Muscle of leg (tissue), 3 donors: ENCODE measurements at regions not wholly inside any gene's neighbourhood (a gene's known extent, or its start where the extent isn't known, plus 50 kb on each side); places are given as distances from the start of the nearest gene placed in this dataset.
"Not testable (repeated sequence)": the region's sequence is repeated elsewhere in the genome, so short reads cannot be mapped to it uniquely, and the experiment has no call there.

Source experiments
- DNase-seq: peaks from one replicate; pipeline ENCODE4 v3.0.0; 2013
- H3K27ac ChIP-seq: one replicate; pipeline ENCODE4 v1.5.1; 2013; ENCODE audit warnings: mild to moderate bottlenecking, low read length, control low read depth
- H3K27me3 ChIP-seq: one replicate; pipeline ENCODE4 v1.6.1; 2013; ENCODE audit warnings: low read length; ENCODE audit not compliant: control insufficient read depth, insufficient read depth
- H3K36me3 ChIP-seq: one replicate; pipeline ENCODE4 v1.6.1; 2013; ENCODE audit warnings: low read length; ENCODE audit not compliant: control insufficient read depth, insufficient read depth
- H3K4me1 ChIP-seq: one replicate; pipeline ENCODE4 v1.6.1; 2013; ENCODE audit warnings: low read length; ENCODE audit not compliant: control insufficient read depth, insufficient read depth
- H3K4me3 ChIP-seq: one replicate; pipeline ENCODE4 v1.5.1; 2013; ENCODE audit warnings: low read length, control low read depth
- H3K9me3 ChIP-seq: replicated peaks from 2 replicates; pipeline ENCODE4 v1.6.1; 2013; ENCODE audit warnings: low read depth, low read length; ENCODE audit not compliant: control insufficient read depth
- WGBS: methylation state at CpG from one replicate; pipeline ENCODE4 v1.1.5; 2013; ENCODE audit warnings: missing lambda C conversion rate; ENCODE audit not compliant: insufficient coverage; 5-methylcytosine and 5-hydroxymethylcytosine counted together

DNA sequence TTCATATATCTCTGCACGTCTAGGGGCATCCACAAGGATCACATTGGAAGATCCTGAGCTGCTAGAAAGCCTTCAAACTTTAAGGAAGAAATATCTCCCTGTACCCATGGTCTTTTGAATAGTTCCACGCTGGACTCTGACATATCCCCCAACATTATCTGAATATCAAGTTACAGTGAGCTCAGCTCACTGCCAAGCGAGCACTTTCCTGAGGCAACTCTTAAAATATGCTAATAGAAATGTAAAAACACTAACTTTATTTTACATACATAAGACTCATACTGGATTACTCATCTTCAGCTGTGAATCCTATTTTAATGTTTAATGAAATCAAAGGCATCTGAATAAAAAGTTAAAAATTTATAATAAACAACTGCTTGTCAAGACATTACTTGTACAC, 420.2 kb upstream of the CCDC54 start:
- WGBS, result 49% methylated on average over 3 of the region's 3 CpGs
- no peak for DNase-seq
- no peaks in the 10 kb centered on the region for H3K4me1 ChIP-seq

GRCh38 chr3:106962993-106963392, 414.2 kb upstream of the CCDC54 start:
- H3K27ac ChIP-seq, result no peak overlapping the region
- no CpG with 5 or more reads among the region's 1 CpG for WGBS

More for the DNA sequence above, 420.2 kb upstream of the CCDC54 start:
- Histone ChIP-seq H3K36me3 (no peaks in the 10 kb centered on the region), H3K27ac (no peak overlapping the region), H3K27me3 (no peaks in the 10 kb centered on the region), H3K4me3 (no peak overlapping the region), H3K9me3 (no peaks in the 10 kb centered on the region)

DNA sequence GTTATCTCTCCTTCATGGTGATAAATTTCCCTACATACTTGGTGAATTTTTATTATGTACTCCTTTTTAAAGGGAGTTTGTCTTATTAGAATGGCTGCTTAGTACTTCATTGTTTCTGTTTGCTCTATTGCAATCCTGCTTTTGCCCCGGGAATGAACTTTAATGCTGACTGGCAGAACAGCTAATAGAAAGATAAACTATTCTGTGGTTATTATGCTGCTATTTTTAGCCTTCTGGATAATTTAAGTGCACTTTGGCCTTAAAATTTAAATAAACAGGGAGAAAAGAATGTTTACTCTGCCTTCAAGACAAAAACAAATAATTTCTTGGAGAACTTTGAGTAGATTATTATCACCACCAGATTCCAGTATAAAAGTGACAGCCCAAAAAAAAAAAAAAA, 413.8 kb upstream of the CCDC54 start:
- peak; percentile 25 for DNase-seq
- H3K4me3 ChIP-seq, result no peak overlapping the region
- H3K36me3 ChIP-seq, result no peaks in the 10 kb centered on the region
- H3K27ac ChIP-seq, result no peak overlapping the region
- H3K9me3 ChIP-seq, result no peaks in the 10 kb centered on the region
- no CpG with 5 or more reads among the region's 1 CpG for WGBS
- no peaks in the 10 kb centered on the region for H3K4me1 ChIP-seq
- no peaks in the 10 kb centered on the region for H3K27me3 ChIP-seq

More at GRCh38 chr3:106962993-106963392, 414.2 kb upstream of the CCDC54 start:
- Histone ChIP-seq H3K4me1 (no peaks in the 10 kb centered on the region), H3K36me3 (no peaks in the 10 kb centered on the region), H3K27me3 (no peaks in the 10 kb centered on the region), H3K9me3 (no peaks in the 10 kb centered on the region), H3K4me3 (no peak overlapping the region)
- DNase-seq, result no peak

DNA sequence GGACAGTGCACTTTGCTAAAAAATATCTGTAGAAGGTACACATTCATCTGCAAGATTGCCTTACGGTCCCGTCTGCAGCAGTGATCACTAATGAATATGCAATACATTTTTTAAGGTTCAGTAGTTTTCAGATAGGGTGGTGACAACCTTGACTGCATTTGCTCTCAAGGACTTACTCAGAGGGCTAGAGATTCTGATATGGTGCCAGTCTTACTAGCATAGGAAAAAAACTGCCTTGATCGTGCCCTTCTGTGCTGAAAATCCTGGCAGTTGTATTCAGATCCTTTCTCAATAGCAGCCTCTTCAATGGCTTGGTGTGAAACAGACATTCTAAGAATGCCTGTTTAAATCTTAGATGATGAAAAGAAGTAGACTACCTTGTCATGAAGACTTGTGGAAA, 411.9 kb upstream of the CCDC54 start:
- Histone ChIP-seq H3K4me1 (no peaks in the 10 kb centered on the region), H3K27me3 (no peaks in the 10 kb centered on the region), H3K9me3 (no peaks in the 10 kb centered on the region), H3K27ac (no peak overlapping the region), H3K4me3 (no peak overlapping the region), H3K36me3 (no peaks in the 10 kb centered on the region)
- no peak for DNase-seq
- no CpG with 5 or more reads among the region's 3 CpGs for WGBS

GRCh38 chr3:106969596-106969995, 407.6 kb upstream of the CCDC54 start:
- Histone ChIP-seq H3K9me3 (no peaks in the 10 kb centered on the region), H3K27me3 (no peaks in the 10 kb centered on the region), H3K4me3 (no peak overlapping the region), H3K4me1 (no peaks in the 10 kb centered on the region), H3K27ac (no peak overlapping the region), H3K36me3 (no peaks in the 10 kb centered on the region)
- WGBS, result 0% methylated on average over 1 of the region's 4 CpGs
- no peak for DNase-seq

DNA sequence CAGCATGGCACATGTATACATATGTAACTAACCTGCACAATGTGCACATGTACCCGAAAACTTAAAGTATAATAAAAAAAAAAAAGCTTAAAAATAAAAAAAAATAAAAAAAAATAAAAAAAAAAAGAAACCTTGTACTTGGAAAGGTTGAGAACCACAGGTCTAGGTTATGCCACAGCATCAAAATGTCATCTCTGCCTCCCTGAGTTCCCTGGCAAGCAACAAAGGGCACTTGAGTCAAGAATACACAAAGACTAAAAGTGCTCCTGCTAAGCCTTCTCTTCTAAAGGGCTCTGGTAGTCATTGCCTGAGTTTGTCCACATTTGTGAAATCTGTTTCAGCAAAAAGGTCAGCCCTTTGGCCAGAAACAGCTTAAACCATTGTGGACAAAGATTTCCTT, 395.8 kb upstream of the CCDC54 start:
- no peak overlapping the region for H3K27ac ChIP-seq
- H3K4me1 ChIP-seq, result peaks cover 5% of the 10 kb centered on the region
- H3K4me3 ChIP-seq, result no peak overlapping the region
- no CpG with 5 or more reads among the region's 1 CpG for WGBS
- no peaks in the 10 kb centered on the region for H3K27me3 ChIP-seq
- DNase-seq, result no peak
- no peaks in the 10 kb centered on the region for H3K36me3 ChIP-seq
- no peaks in the 10 kb centered on the region for H3K9me3 ChIP-seq

- H3K27ac ChIP-seq, result no peak overlapping the region
- H3K4me3 ChIP-seq, result no peak overlapping the region
- WGBS, result no CpG with 5 or more reads among the region's 2 CpGs
- peak; percentile 19 for DNase-seq
- H3K27me3 ChIP-seq, result no peaks in the 10 kb centered on the region
- peaks cover 3% of the 10 kb centered on the region for H3K9me3 ChIP-seq
- no peaks in the 10 kb centered on the region for H3K36me3 ChIP-seq
- H3K4me1 ChIP-seq, result peaks cover 5% of the 10 kb centered on the region
Measured at GRCh38 chr3:106985721-106986120, 391.5 kb upstream of the CCDC54 start.

- not testable (repeated sequence) for H3K9me3 ChIP-seq, DNase-seq, H3K36me3 ChIP-seq, H3K27me3 ChIP-seq, H3K27ac ChIP-seq, H3K4me1 ChIP-seq, H3K4me3 ChIP-seq
- WGBS, result 83% methylated on average over 10 of the region's 21 CpGs
Measured at GRCh38 chr3:106998841-106999682, 378.2 kb upstream of the CCDC54 start.

DNA sequence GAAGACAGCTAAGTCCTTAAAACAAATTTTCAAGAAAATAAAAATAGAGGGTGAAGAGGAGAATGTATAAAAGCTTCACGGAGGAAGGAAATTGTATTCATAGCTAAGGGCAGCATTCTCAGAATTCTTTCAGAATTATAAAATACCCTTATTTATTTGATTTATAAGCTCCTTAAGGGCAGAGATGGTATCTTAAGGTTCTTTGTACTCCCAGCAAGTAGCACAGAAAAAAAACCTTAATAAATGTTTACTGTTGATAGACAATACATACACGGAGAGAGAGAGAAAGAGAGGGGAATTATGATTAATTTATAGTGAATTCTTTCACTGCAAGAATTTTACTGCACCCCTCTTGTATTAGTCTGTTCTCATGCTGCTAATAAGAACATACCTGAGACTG, 375.6 kb upstream of the CCDC54 start:
- H3K36me3 ChIP-seq, result no peaks in the 10 kb centered on the region
- no peak overlapping the region for H3K27ac ChIP-seq
- no peak overlapping the region for H3K4me3 ChIP-seq
- H3K4me1 ChIP-seq, result no peaks in the 10 kb centered on the region
- whole genome bisulfite sequencing, result no CpG with 5 or more reads among the region's 2 CpGs
- H3K9me3 ChIP-seq, result no peaks in the 10 kb centered on the region
- H3K27me3 ChIP-seq, result no peaks in the 10 kb centered on the region
- DNase-seq, result no peak

DNA sequence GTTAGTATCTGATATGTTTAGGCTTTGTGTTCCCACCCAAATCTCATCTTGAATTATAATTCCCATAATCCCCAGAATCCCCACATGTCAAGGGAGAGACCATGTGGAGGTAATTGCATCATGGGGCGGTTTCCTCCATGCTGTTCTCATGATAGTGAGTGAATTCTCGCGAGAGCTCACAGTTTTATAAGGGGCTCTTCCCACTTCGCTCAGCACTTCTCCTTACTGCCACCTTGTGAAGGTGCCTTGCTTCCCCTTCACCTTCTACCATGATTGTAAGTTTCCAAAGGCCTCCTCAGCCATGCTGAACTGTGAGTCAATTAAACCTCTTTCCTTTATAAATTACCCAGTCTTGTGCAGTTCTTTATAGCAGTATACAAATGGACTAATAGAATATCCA, 371.9 kb upstream of the CCDC54 start:
- not testable (repeated sequence) for H3K4me3 ChIP-seq, DNase-seq, H3K36me3 ChIP-seq, H3K9me3 ChIP-seq, H3K27me3 ChIP-seq, H3K4me1 ChIP-seq, H3K27ac ChIP-seq
- 57% methylated on average over 3 of the region's 4 CpGs for WGBS

GRCh38 chr3:107008213-107008612, 369.0 kb upstream of the CCDC54 start:
- no CpG with 5 or more reads among the region's 1 CpG for WGBS
- Histone ChIP-seq H3K4me3 (no peak overlapping the region), H3K4me1 (no peaks in the 10 kb centered on the region), H3K27ac (no peak overlapping the region), H3K27me3 (no peaks in the 10 kb centered on the region), H3K36me3 (no peaks in the 10 kb centered on the region), H3K9me3 (no peaks in the 10 kb centered on the region)
- peak; percentile 36 for DNase-seq
